GM12878 (cell line): ENCODE measurements at regions not wholly inside any gene's neighbourhood (a gene's known extent, or its start where the extent isn't known, plus 50 kb on each side); places are given as distances from the start of the nearest gene placed in this dataset.

Source experiments
- ATAC-seq: fragments of 200-7000 bp; cut with Tn5 transposase; 3 replicates; pipeline ENCODE4 v1.9.1; 2020; ENCODE audit warnings: mild to moderate bottlenecking, moderate library complexity
- BruUV-seq: library from RNA; stranded (reverse); fragments of 400-500 nt; replicated peaks from 2 replicates; lab custom pipeline; 2021; lab: Mats Ljungman, UMichigan
- CTCF ChIA-PET: fragments of 300-600 bp; sonication (Branson Sonifier 250); formaldehyde crosslinking; extraction: SDS; loops from one replicate; lab custom pipeline; 2021; ENCODE audit warnings: inconsistent platforms; lab: Yijun Ruan, JAX
- POLR2A ChIA-PET: fragments of 350-600 bp; formaldehyde crosslinking; extraction: SDS; loops from one replicate; lab custom pipeline; 2021; ENCODE audit warnings: inconsistent platforms; lab: Charles Lee
- RAD21 ChIA-PET: fragments of 300-600 bp; sonication (Branson Sonifier 250); formaldehyde crosslinking; loops from one replicate; lab custom pipeline; 2023; ENCODE audit warnings: antibody characterized with exemption; ENCODE audit not compliant: unreplicated experiment; lab: Charles Lee
- SMC1A ChIA-PET: fragments of 300-600 bp; sonication (Branson Sonifier 250); formaldehyde crosslinking; loops from one replicate; lab custom pipeline; 2023; ENCODE audit not compliant: unreplicated experiment, uncharacterized antibody; lab: Charles Lee
- DNase-seq: peaks from one replicate; pipeline ENCODE4 v3.0.0-alpha.2; 2011; ENCODE audit warnings: low read depth, low spot score
- FAIRE-seq: peaks from 3 replicates; lab custom pipeline; 2011; peaks lifted over from hg19 to GRCh38; lab: Jason Lieb, UNC
- H2AFZ ChIP-seq: 2 replicates; pipeline ENCODE4 v1.6.0; 2011; ENCODE audit warnings: low read depth, low read length, control low read depth; ENCODE audit not compliant: control insufficient read depth
- H3K27ac ChIP-seq: 2 replicates; pipeline ENCODE4 v1.5.1; 2011; ENCODE audit warnings: control low read depth; ENCODE audit not compliant: control insufficient read depth, insufficient read depth
- H3K27me3 ChIP-seq, 2 experiments: replicated peaks in 1 of 2; 2 replicates each; pipeline versions ENCODE4 v1.6.0 to v1.6.1; 2011; ENCODE audit warnings: low read length in 1 of 2; ENCODE audit not compliant: control insufficient read depth in 2 of 2, insufficient read depth in 2 of 2
- H3K36me3 ChIP-seq, 2 experiments: 2 replicates each; pipeline ENCODE4 v1.5.1; 2011; ENCODE audit warnings: low read length in 1 of 2; ENCODE audit not compliant: control insufficient read depth in 2 of 2, insufficient read depth in 2 of 2
- H3K4me1 ChIP-seq: 2 replicates; pipeline ENCODE4 v1.6.1; 2011; ENCODE audit warnings: mild to moderate bottlenecking, low read length, moderate library complexity, mixed read lengths; ENCODE audit not compliant: control insufficient read depth, insufficient read depth
- H3K4me2 ChIP-seq: 2 replicates; pipeline ENCODE4 v1.6.0; 2011; ENCODE audit warnings: control low read depth; ENCODE audit not compliant: control insufficient read depth, insufficient read depth
- H3K4me3 ChIP-seq: fragments of 200-600 bp; sonication (generic); 2 replicates; pipeline ENCODE4 v1.5.1; 2016
- H3K79me2 ChIP-seq: 2 replicates; pipeline ENCODE4 v1.6.0; 2011; ENCODE audit warnings: low read length; ENCODE audit not compliant: control insufficient read depth, insufficient read depth
- H3K9ac ChIP-seq: 2 replicates; pipeline ENCODE4 v1.8.0; 2011; ENCODE audit warnings: low read length, control low read depth, mixed read lengths; ENCODE audit not compliant: control insufficient read depth, insufficient read depth
- H3K9me3 ChIP-seq: replicated peaks from 3 replicates; pipeline ENCODE4 v1.5.1; 2011; ENCODE audit warnings: mild to moderate bottlenecking, low read length; ENCODE audit not compliant: control insufficient read depth, insufficient read depth
- H4K20me1 ChIP-seq: 2 replicates; pipeline ENCODE4 v1.6.0; 2011; ENCODE audit not compliant: control insufficient read depth, insufficient read depth
- ASH2L ChIP-seq: fragments of 300-600, 200-600 bp; sonication (generic); IDR thresholded peaks from 2 replicates; pipeline ENCODE4 v1.6.1; 2017; ENCODE audit warnings: low read depth, mild to moderate bottlenecking, borderline replicate concordance
- CREM ChIP-seq: IDR thresholded peaks from 2 replicates; pipeline ENCODE4 v1.6.1; 2014; ENCODE audit warnings: antibody characterized with exemption, low read depth
- FOS ChIP-seq: IDR thresholded peaks from 3 replicates; pipeline ENCODE4 v1.6.1; 2011; ENCODE audit warnings: borderline replicate concordance; ENCODE audit not compliant: insufficient read length; ENCODE audit errors: extremely low read depth
- HCFC1 ChIP-seq: fragments of 150-350 bp; IDR thresholded peaks from 2 replicates; pipeline ENCODE4 v1.6.1; 2014; ENCODE audit warnings: low read length
- IKZF1 ChIP-seq: fragments of 450-650 bp; conservative IDR thresholded peaks from 2 replicates; pipeline ENCODE4 v1.6.1; 2017; ENCODE audit warnings: antibody characterized with exemption, mild to moderate bottlenecking
- IRF4 ChIP-seq: IDR thresholded peaks from 2 replicates; pipeline ENCODE4 v1.6.1; 2011; ENCODE audit warnings: low read depth, low read length
- MEF2B ChIP-seq: fragments of 450-650 bp; IDR thresholded peaks from 2 replicates; pipeline ENCODE4 v1.6.1; 2018; ENCODE audit warnings: mild to moderate bottlenecking, moderate library complexity; ENCODE audit not compliant: partially characterized antibody, poor library complexity, severe bottlenecking
- PML ChIP-seq: IDR thresholded peaks from 2 replicates; pipeline ENCODE4 v1.6.1; 2012; ENCODE audit warnings: low read length, inconsistent platforms
- RAD21 ChIP-seq: IDR thresholded peaks from 2 replicates; pipeline ENCODE4 v1.6.1; 2011; ENCODE audit warnings: mild to moderate bottlenecking, low read depth, low read length, moderate library complexity; ENCODE audit not compliant: insufficient read depth
- RCOR1 ChIP-seq: conservative IDR thresholded peaks from 2 replicates; pipeline ENCODE4 v1.6.1; 2012; ENCODE audit warnings: low read depth, low read length, improper control_type of control experiment
- TAF1 ChIP-seq: IDR thresholded peaks from 2 replicates; pipeline ENCODE4 v1.6.1; 2011; ENCODE audit warnings: mild to moderate bottlenecking, low read depth, low read length, borderline replicate concordance
- WGBS: methylation state at CpG from one replicate; pipeline ENCODE4 v1.1.6; 2016; ENCODE audit warnings: low lambda C conversion rate; ENCODE audit not compliant: insufficient replicate concordance, insufficient coverage; ENCODE audit errors: missing lambda C conversion rate; 5-methylcytosine and 5-hydroxymethylcytosine counted together
- in situ Hi-C: fragments of 300-500 bp; cut with MboI; formaldehyde crosslinking; loops from 9 replicates; pipeline ENCODE4 v1.14.3; 2018; ENCODE audit warnings: mixed read lengths
- intact Hi-C: fragments of 100-400 bp; cut with micrococcal nuclease; formaldehyde crosslinking; loops from one replicate; pipeline ENCODE4 v1.14.2; 2022; ENCODE audit not compliant: unreplicated experiment
- TF ChIP-seq, protein P1 (sequence below): IDR thresholded peaks from 2 replicates; pipeline ENCODE4 v1.6.1; 2011; ENCODE audit warnings: mild to moderate bottlenecking, low read depth, low read length, moderate library complexity; ENCODE audit not compliant: insufficient replicate concordance
- TF ChIP-seq, protein P2 (sequence below): IDR thresholded peaks from 2 replicates; pipeline ENCODE4 v1.6.1; 2011; ENCODE audit warnings: borderline replicate concordance, low read depth, mild to moderate bottlenecking, moderate library complexity, mixed read lengths, low read length; ENCODE audit not compliant: insufficient read depth; ENCODE audit errors: extremely low read length

DNA sequence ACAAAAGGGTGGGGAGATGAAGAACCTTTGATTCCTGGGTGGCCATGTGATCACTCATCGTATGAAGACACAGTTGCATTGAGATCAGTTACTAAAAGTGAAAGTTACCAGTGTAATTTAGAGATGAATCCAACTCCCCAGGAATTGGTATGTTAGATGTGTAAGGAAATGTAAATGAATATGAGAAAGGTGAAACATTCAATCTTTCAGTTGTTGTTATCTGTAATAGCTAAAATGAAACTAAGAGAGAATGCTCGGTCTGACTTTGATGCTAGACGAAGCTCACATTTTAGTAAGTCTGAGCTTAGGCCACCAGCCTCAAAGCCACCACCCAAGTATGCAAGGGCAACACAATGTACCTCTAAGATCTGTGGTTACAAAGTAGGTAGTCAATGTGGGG is 194.3 kb upstream of the POF1B start:
- Histone ChIP-seq H3K27ac (no peak overlapping the region), H3K36me3 (no peaks in the 10 kb centered on the region), H2AFZ (no peak overlapping the region), H3K9me3 (no peaks in the 10 kb centered on the region)
- FAIRE-seq, result no peak
- CTCF ChIA-PET, result interaction anchor here (0.5 to 0.6 kb wide), 2 partner anchors 33 to 506 kb away, joined by 3 to 4 read pairs; no protein-coding TSS in a partner anchor
- in situ Hi-C loops, result no loop called here
- SMC1A ChIA-PET, result no interaction called here
- ATAC-seq, result peak; percentile 27; the same call in 2 of the 3 replicates
- POLR2A ChIA-PET, result no interaction called here
- BruUV-seq, result no TSS peak
- TF ChIP-seq, protein P1, sequence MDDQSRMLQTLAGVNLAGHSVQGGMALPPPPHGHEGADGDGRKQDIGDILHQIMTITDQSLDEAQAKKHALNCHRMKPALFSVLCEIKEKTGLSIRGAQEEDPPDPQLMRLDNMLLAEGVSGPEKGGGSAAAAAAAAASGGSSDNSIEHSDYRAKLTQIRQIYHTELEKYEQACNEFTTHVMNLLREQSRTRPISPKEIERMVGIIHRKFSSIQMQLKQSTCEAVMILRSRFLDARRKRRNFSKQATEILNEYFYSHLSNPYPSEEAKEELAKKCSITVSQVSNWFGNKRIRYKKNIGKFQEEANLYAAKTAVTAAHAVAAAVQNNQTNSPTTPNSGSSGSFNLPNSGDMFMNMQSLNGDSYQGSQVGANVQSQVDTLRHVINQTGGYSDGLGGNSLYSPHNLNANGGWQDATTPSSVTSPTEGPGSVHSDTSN, result no peak
- TF ChIP-seq, all 136 proteins: peak for 0
- no peaks in the 10 kb centered on the region for H4K20me1 ChIP-seq
- H3K27me3 ChIP-seq, result no peaks in the 10 kb centered on the region
- H3K4me3 ChIP-seq, result no peak overlapping the region
- no peaks in the 10 kb centered on the region for H3K4me1 ChIP-seq
- intact Hi-C loops, result no loop called here
- H3K9ac ChIP-seq, result no peak overlapping the region
- 0% methylated on average over 3 of the region's 3 CpGs for WGBS
- no peaks in the 10 kb centered on the region for H3K79me2 ChIP-seq
- no peak for DNase-seq
- no peak overlapping the region for H3K4me2 ChIP-seq
- RAD21 ChIA-PET, result no interaction called here

DNA sequence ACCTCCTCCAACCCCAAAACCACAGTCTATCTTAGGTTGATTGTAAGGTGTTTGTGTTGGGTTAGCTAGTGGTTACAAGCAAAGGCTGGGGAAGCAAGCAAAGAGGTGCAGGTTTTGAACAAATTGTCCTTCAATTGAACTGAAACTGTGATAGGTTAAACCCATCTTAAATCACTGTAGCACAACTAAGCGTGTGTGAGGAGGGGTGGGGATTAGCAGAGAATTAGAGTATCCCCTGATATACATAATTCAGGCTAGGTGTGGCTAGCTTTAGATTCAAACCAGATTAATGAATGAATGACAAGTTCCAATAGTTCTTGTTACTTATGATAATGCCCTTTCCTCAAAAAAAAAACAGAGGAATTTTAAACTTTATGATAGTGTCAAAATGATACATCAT is 191.0 kb upstream of the POF1B start:
- ChIA-PET RAD21 (no interaction called here), POLR2A (no interaction called here), SMC1A (no interaction called here), CTCF (no interaction called here)
- H2AFZ ChIP-seq, result no peak overlapping the region
- H3K79me2 ChIP-seq, result no peaks in the 10 kb centered on the region
- BruUV-seq, result no TSS peak
- H3K36me3 ChIP-seq, result no peaks in the 10 kb centered on the region
- no peak overlapping the region for H3K9ac ChIP-seq
- H3K4me3 ChIP-seq, result no peak overlapping the region
- no peak for DNase-seq
- no peak overlapping the region for H3K4me2 ChIP-seq
- WGBS, result 0% methylated on average over 1 of the region's 1 CpG
- in situ Hi-C loops (no loop called here), intact Hi-C loops (no loop called here)
- H3K9me3 ChIP-seq, result no peaks in the 10 kb centered on the region
- H3K4me1 ChIP-seq, result no peaks in the 10 kb centered on the region
- no peak overlapping the region for H3K27ac ChIP-seq
- H3K27me3 ChIP-seq, result no peaks in the 10 kb centered on the region
- no peak for ATAC-seq
- H4K20me1 ChIP-seq, result no peaks in the 10 kb centered on the region
- TF ChIP-seq IRF4 (no peak), IKZF1 (no peak), HCFC1 (no peak), ASH2L (no peak), RAD21 (no peak), FOS (no peak), CREM (no peak), PML (no peak), MEF2B (no peak), TAF1 (no peak), RCOR1 (no peak)
- TF ChIP-seq, protein P2, sequence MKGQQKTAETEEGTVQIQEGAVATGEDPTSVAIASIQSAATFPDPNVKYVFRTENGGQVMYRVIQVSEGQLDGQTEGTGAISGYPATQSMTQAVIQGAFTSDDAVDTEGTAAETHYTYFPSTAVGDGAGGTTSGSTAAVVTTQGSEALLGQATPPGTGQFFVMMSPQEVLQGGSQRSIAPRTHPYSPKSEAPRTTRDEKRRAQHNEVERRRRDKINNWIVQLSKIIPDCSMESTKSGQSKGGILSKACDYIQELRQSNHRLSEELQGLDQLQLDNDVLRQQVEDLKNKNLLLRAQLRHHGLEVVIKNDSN, result no peak
- FAIRE-seq, result no peak
